Activated CD4-positive, alpha-beta memory T cell treated with anti-CD3 and anti-CD28 coated beads for 36 hours (primary cell): ENCODE measurements at regions not wholly inside any gene's neighbourhood (a gene's known extent, or its start where the extent isn't known, plus 50 kb on each side); places are given as distances from the start of the nearest gene placed in this dataset.
"Not testable (repeated sequence)": the region's sequence is repeated elsewhere in the genome, so short reads cannot be mapped to it uniquely, and the experiment has no call there.

Experiments
- CTCF ChIA-PET: fragments of 350-600 bp; sonication (Branson Sonifier 250); formaldehyde crosslinking; loops from one replicate; lab custom pipeline; 2021; ENCODE audit warnings: antibody characterized with exemption, inconsistent platforms; lab: Charles Lee
- POLR2A ChIA-PET: fragments of 350-600 bp; sonication (Branson Sonifier 250); formaldehyde crosslinking; loops from one replicate; lab custom pipeline; 2021; ENCODE audit warnings: antibody characterized with exemption; lab: Charles Lee
- DNase-seq: peaks from one replicate; pipeline ENCODE4 v3.0.0-alpha.2; 2020
- H3K27ac Mint-ChIP-seq: one replicate; pipeline ENCODE4 v1.8.0; 2021; ENCODE audit warnings: mixed read lengths
- H3K27me3 Mint-ChIP-seq: one replicate; pipeline ENCODE4 v1.8.0; 2021; ENCODE audit warnings: mixed read lengths
- H3K36me3 Mint-ChIP-seq: one replicate; pipeline ENCODE4 v1.8.0; 2021; ENCODE audit warnings: mixed read lengths
- H3K4me1 Mint-ChIP-seq: one replicate; pipeline ENCODE4 v1.8.0; 2021; ENCODE audit warnings: low read depth, mixed read lengths
- H3K4me3 Mint-ChIP-seq: one replicate; pipeline ENCODE4 v1.8.0; 2021; ENCODE audit warnings: mild to moderate bottlenecking, mixed read lengths
- H3K9me3 Mint-ChIP-seq: one replicate; pipeline ENCODE4 v1.8.0; 2021; ENCODE audit warnings: mixed read lengths
- intact Hi-C: fragments of 100-400 bp; cut with micrococcal nuclease; formaldehyde crosslinking; loops from one replicate; pipeline ENCODE4 v1.15.1; 2023

- H3K4me1 Mint-ChIP-seq = no peaks in the 10 kb centered on the region
- peaks cover 3% of the 10 kb centered on the region for H3K27me3 Mint-ChIP-seq
- H3K4me3 Mint-ChIP-seq = no peak overlapping the region
- DNase-seq = no peak
- intact Hi-C loops = no loop called here
- H3K36me3 Mint-ChIP-seq = no peaks in the 10 kb centered on the region
- ChIA-PET CTCF (interaction anchor here (0.7 kb wide), 1 partner anchor 576 kb away, joined by 3 read pairs; no protein-coding TSS in a partner anchor), POLR2A (no interaction called here)
- H3K27ac Mint-ChIP-seq = no peak overlapping the region
- H3K9me3 Mint-ChIP-seq = no peaks in the 10 kb centered on the region
Observed at GRCh38 chr1:221522529-221522940, 219.4 kb downstream of the DUSP10 start.

GRCh38 chr1:221525749-221526148, 216.1 kb downstream of the DUSP10 start:
- no peak overlapping the region for H3K4me3 Mint-ChIP-seq
- H3K27me3 Mint-ChIP-seq = peaks cover 7% of the 10 kb centered on the region
- intact Hi-C loops = no loop called here
- no peaks in the 10 kb centered on the region for H3K36me3 Mint-ChIP-seq
- CTCF ChIA-PET = no interaction called here
- H3K9me3 Mint-ChIP-seq = no peaks in the 10 kb centered on the region
- no peak for DNase-seq
- no peaks in the 10 kb centered on the region for H3K4me1 Mint-ChIP-seq
- no peak overlapping the region for H3K27ac Mint-ChIP-seq
- POLR2A ChIA-PET = no interaction called here

GRCh38 chr1:221527302-221527701, 214.6 kb downstream of the DUSP10 start:
- H3K9me3 Mint-ChIP-seq = no peaks in the 10 kb centered on the region
- H3K4me1 Mint-ChIP-seq = no peaks in the 10 kb centered on the region
- H3K27ac Mint-ChIP-seq = no peak overlapping the region
- POLR2A ChIA-PET = no interaction called here
- H3K36me3 Mint-ChIP-seq = no peaks in the 10 kb centered on the region
- intact Hi-C loops = no loop called here
- CTCF ChIA-PET = interaction anchor here (0.6 kb wide), 1 partner anchor 273 kb away, joined by 3 read pairs; no protein-coding TSS in a partner anchor
- DNase-seq = no peak
- no peak overlapping the region for H3K4me3 Mint-ChIP-seq
- H3K27me3 Mint-ChIP-seq = peaks cover 19% of the 10 kb centered on the region

GRCh38 chr1:221527886-221528624, 213.8 kb downstream of the DUSP10 start:
- H3K4me1 Mint-ChIP-seq = no peaks in the 10 kb centered on the region
- POLR2A ChIA-PET = no interaction called here
- no peak for DNase-seq
- H3K4me3 Mint-ChIP-seq = no peak overlapping the region
- no peaks in the 10 kb centered on the region for H3K36me3 Mint-ChIP-seq
- H3K27ac Mint-ChIP-seq = no peak overlapping the region
- CTCF ChIA-PET = no interaction called here
- peaks cover 18% of the 10 kb centered on the region for H3K27me3 Mint-ChIP-seq
- H3K9me3 Mint-ChIP-seq = no peaks in the 10 kb centered on the region
- intact Hi-C loops = no loop called here

GRCh38 chr1:221530159-221530558, 211.7 kb downstream of the DUSP10 start:
- intact Hi-C loops = not testable (repeated sequence)

GRCh38 chr1:221530791-221531190, 211.1 kb downstream of the DUSP10 start:
- POLR2A ChIA-PET = no interaction called here

More at GRCh38 chr1:221530159-221530558, 211.7 kb downstream of the DUSP10 start:
- H3K4me3 Mint-ChIP-seq, H3K36me3 Mint-ChIP-seq, POLR2A ChIA-PET, CTCF ChIA-PET, H3K27ac Mint-ChIP-seq, DNase-seq, H3K4me1 Mint-ChIP-seq, H3K9me3 Mint-ChIP-seq: not testable (repeated sequence)
- H3K27me3 Mint-ChIP-seq = peaks cover 21% of the 10 kb centered on the region

GRCh38 chr1:221532071-221532773, 209.7 kb downstream of the DUSP10 start:
- CTCF ChIA-PET = no interaction called here
- no peak for DNase-seq
- POLR2A ChIA-PET = no interaction called here
- Mint-ChIP-seq H3K4me3 (no peak overlapping the region), H3K36me3 (no peaks in the 10 kb centered on the region), H3K9me3 (no peaks in the 10 kb centered on the region), H3K4me1 (no peaks in the 10 kb centered on the region), H3K27me3 (peaks cover 31% of the 10 kb centered on the region), H3K27ac (no peak overlapping the region)
- intact Hi-C loops = no loop called here

More at GRCh38 chr1:221530791-221531190, 211.1 kb downstream of the DUSP10 start:
- Mint-ChIP-seq H3K27me3 (peaks cover 27% of the 10 kb centered on the region), H3K4me1 (no peaks in the 10 kb centered on the region), H3K36me3 (no peaks in the 10 kb centered on the region), H3K27ac (no peak overlapping the region), H3K4me3 (no peak overlapping the region), H3K9me3 (no peaks in the 10 kb centered on the region)
- DNase-seq = no peak
- intact Hi-C loops = no loop called here
- CTCF ChIA-PET = no interaction called here

- Mint-ChIP-seq H3K27ac (no peak overlapping the region), H3K27me3 (peaks cover 17% of the 10 kb centered on the region), H3K36me3 (no peaks in the 10 kb centered on the region), H3K9me3 (no peaks in the 10 kb centered on the region), H3K4me3 (no peak overlapping the region), H3K4me1 (no peaks in the 10 kb centered on the region)
- intact Hi-C loops = loop anchor here (5.0 kb wide), 1 partner anchor 201 kb away; the partner anchor contains the start of gene DUSP10
- no peak for DNase-seq
- CTCF ChIA-PET = no interaction called here
- POLR2A ChIA-PET = no interaction called here
Observed at GRCh38 chr1:221541296-221541695, 200.6 kb downstream of the DUSP10 start.

- no peaks in the 10 kb centered on the region for H3K9me3 Mint-ChIP-seq
- POLR2A ChIA-PET = no interaction called here
- no peak overlapping the region for H3K27ac Mint-ChIP-seq
- peaks cover 10% of the 10 kb centered on the region for H3K27me3 Mint-ChIP-seq
- intact Hi-C loops = loop anchor here (5.0 kb wide), 1 partner anchor 199 kb away; the partner anchor contains the start of gene DUSP10
- H3K4me3 Mint-ChIP-seq = no peak overlapping the region
- no peaks in the 10 kb centered on the region for H3K36me3 Mint-ChIP-seq
- H3K4me1 Mint-ChIP-seq = no peaks in the 10 kb centered on the region
- CTCF ChIA-PET = interaction anchor here (0.6 to 1.7 kb wide), 3 partner anchors 32 to 466 kb away, joined by 4 to 10 read pairs (median 5); partner anchors contain the start of gene DUSP10
- DNase-seq = no peak
Observed at GRCh38 chr1:221543529-221544120, 198.3 kb downstream of the DUSP10 start.

GRCh38 chr1:221548942-221549341, 192.9 kb downstream of the DUSP10 start:
- ChIA-PET CTCF (no interaction called here), POLR2A (no interaction called here)
- Mint-ChIP-seq H3K4me1 (no peaks in the 10 kb centered on the region), H3K9me3 (no peaks in the 10 kb centered on the region), H3K27ac (no peak overlapping the region), H3K36me3 (no peaks in the 10 kb centered on the region), H3K4me3 (no peak overlapping the region), H3K27me3 (no peaks in the 10 kb centered on the region)
- intact Hi-C loops = loop anchor here (5.0 kb wide), 1 partner anchor 308 kb away; no protein-coding TSS in a partner anchor
- DNase-seq = no peak

- H3K9me3 Mint-ChIP-seq = no peaks in the 10 kb centered on the region
- intact Hi-C loops = loop anchor here (5.0 kb wide), 1 partner anchor 307 kb away; no protein-coding TSS in a partner anchor
- ChIA-PET CTCF (no interaction called here), POLR2A (no interaction called here)
- no peak overlapping the region for H3K4me3 Mint-ChIP-seq
- H3K27me3 Mint-ChIP-seq = no peaks in the 10 kb centered on the region
- DNase-seq = no peak
- H3K36me3 Mint-ChIP-seq = no peaks in the 10 kb centered on the region
- no peaks in the 10 kb centered on the region for H3K4me1 Mint-ChIP-seq
- H3K27ac Mint-ChIP-seq = no peak overlapping the region
Observed at GRCh38 chr1:221549815-221550214, 192.1 kb downstream of the DUSP10 start.

- H3K9me3 Mint-ChIP-seq, DNase-seq, intact Hi-C loops, H3K36me3 Mint-ChIP-seq, CTCF ChIA-PET, H3K27ac Mint-ChIP-seq, H3K4me3 Mint-ChIP-seq, POLR2A ChIA-PET, H3K4me1 Mint-ChIP-seq, H3K27me3 Mint-ChIP-seq: not testable (repeated sequence)
Observed at GRCh38 chr1:221552792-221553191, 189.1 kb downstream of the DUSP10 start.
